Stimulated activated CD4-positive, alpha-beta T cell treated with anti-CD3 and anti-CD28 coated beads, Interleukin-12 subunit alpha, Interleukin-12 subunit beta, amount 100 ng/mL, for 4 hours (primary cell): ENCODE measurements at regions not wholly inside any gene's neighbourhood (a gene's known extent, or its start where the extent isn't known, plus 50 kb on each side); places are given as distances from the start of the nearest gene placed in this dataset.
"Not testable (repeated sequence)": the region's sequence is repeated elsewhere in the genome, so short reads cannot be mapped to it uniquely, and the experiment has no call there.

Source experiments
- DNase-seq: peaks from one replicate; pipeline ENCODE4 v3.0.0-alpha.2; 2020

- DNase-seq: no peak
Measured at GRCh38 chr16:5309946-5310611, 212.5 kb upstream of the EEF2KMT start.

- no peak for DNase-seq
Measured at GRCh38 chr16:5305023-5305422, 207.4 kb upstream of the EEF2KMT start.

GRCh38 chr16:5302372-5303114 is 204.9 kb upstream of the EEF2KMT start:
- no peak for DNase-seq

GRCh38 chr16:5298202-5298601 is 200.6 kb upstream of the EEF2KMT start:
- DNase-seq: no peak

- no peak for DNase-seq
Measured at GRCh38 chr16:5296176-5296575, 198.6 kb upstream of the EEF2KMT start.

GRCh38 chr16:5295304-5295703 is 197.7 kb upstream of the EEF2KMT start:
- not testable (repeated sequence) for DNase-seq

GRCh38 chr16:5282152-5282551 is 184.6 kb upstream of the EEF2KMT start:
- DNase-seq: not testable (repeated sequence)

GRCh38 chr16:5257462-5257861 is 159.9 kb upstream of the EEF2KMT start:
- DNase-seq: no peak

GRCh38 chr16:5252791-5253190 is 155.2 kb upstream of the EEF2KMT start:
- no peak for DNase-seq

- not testable (repeated sequence) for DNase-seq
Measured at GRCh38 chr16:5247403-5247802, 149.8 kb upstream of the EEF2KMT start.

- not testable (repeated sequence) for DNase-seq
Measured at GRCh38 chr16:5240278-5240626, 142.7 kb upstream of the EEF2KMT start.

- peak; percentile 63 for DNase-seq
Measured at GRCh38 chr16:5239472-5240277, 142.1 kb upstream of the EEF2KMT start.

- DNase-seq: no peak
Measured at GRCh38 chr16:5235119-5235518, 137.5 kb upstream of the EEF2KMT start.

- DNase-seq: no peak
Measured at GRCh38 chr16:5234295-5235050, 136.9 kb upstream of the EEF2KMT start.

GRCh38 chr16:5231246-5231759 is 133.7 kb upstream of the EEF2KMT start:
- DNase-seq: no peak

- DNase-seq: no peak
Measured at GRCh38 chr16:5228369-5228768, 130.8 kb upstream of the EEF2KMT start.

GRCh38 chr16:5225931-5226655 is 128.5 kb upstream of the EEF2KMT start:
- no peak for DNase-seq

- DNase-seq: no peak
Measured at GRCh38 chr16:5222761-5223160, 125.2 kb upstream of the EEF2KMT start.

GRCh38 chr16:5221831-5222230 is 124.2 kb upstream of the EEF2KMT start:
- not testable (repeated sequence) for DNase-seq

GRCh38 chr16:5220705-5221104 is 123.1 kb upstream of the EEF2KMT start:
- no peak for DNase-seq

- no peak for DNase-seq
Measured at GRCh38 chr16:5216441-5217080, 119.0 kb upstream of the EEF2KMT start.

- no peak for DNase-seq
Measured at GRCh38 chr16:5215901-5216300, 118.3 kb upstream of the EEF2KMT start.
